ENCODE measurements at regions not wholly inside any gene's neighbourhood (a gene's known extent, or its start where the extent isn't known, plus 50 kb on each side); places are given as distances from the start of the nearest gene placed in this dataset.

GRCh38 chr12:78531831-78532458 is 332.6 kb upstream of the SYT1 start:
- Mint-ChIP-seq H3K4me3 (no peak overlapping the region), H3K36me3 (no peaks in the 10 kb centered on the region), H3K27ac (no peak overlapping the region), H3K4me1 (no peaks in the 10 kb centered on the region), H3K9me3 (peaks cover 0 to 12% (median 4%) of the 10 kb centered on the region in 8 donors), H3K27me3 (no peaks in the 10 kb centered on the region)
- Histone ChIP-seq H3K4me1 (ENCODE audit: insufficient read depth, low read length) (no peaks in the 10 kb centered on the region), H3K27ac (ENCODE audit: low read depth, low read length) (no peak overlapping the region), H3K27me3 (ENCODE audit: insufficient read depth, low read length) (no peaks in the 10 kb centered on the region), H3K4me3 (ENCODE audit: low read length in 2 of 2) (no peak overlapping the region), H3K36me3 (ENCODE audit: insufficient read depth, low read length) (no peaks in the 10 kb centered on the region), H3K9me3 (ENCODE audit: control insufficient read depth in 1 of 2, low read length in 2 of 2) (no peaks in the 10 kb centered on the region)
- DNase-seq, result no peak
- intact Hi-C loops (cut with micrococcal nuclease), result no loop called here
- ChIA-PET POLR2A (ENCODE audit: partially characterized antibody) (no interaction called here), CTCF (ENCODE audit: partially characterized antibody) (no interaction called here)

- POLR2A ChIA-PET (ENCODE audit: partially characterized antibody), result no interaction called here
- DNase-seq, result no peak
Observed at GRCh38 chr12:78534311-78534710, 330.3 kb upstream of the SYT1 start.

GRCh38 chr12:78540606-78541336 is 323.8 kb upstream of the SYT1 start:
- Histone ChIP-seq H3K27me3 (ENCODE audit: insufficient read depth, low read length) (no peaks in the 10 kb centered on the region), H3K4me1 (ENCODE audit: insufficient read depth, low read length) (no peaks in the 10 kb centered on the region), H3K36me3 (ENCODE audit: insufficient read depth, low read length) (no peaks in the 10 kb centered on the region), H3K9me3 (ENCODE audit: control insufficient read depth in 1 of 2, low read length in 2 of 2) (no peaks in the 10 kb centered on the region), H3K4me3 (ENCODE audit: low read length in 2 of 2) (no peak overlapping the region), H3K27ac (ENCODE audit: low read depth, low read length) (no peak overlapping the region)
- Mint-ChIP-seq H3K4me1 (no peaks in the 10 kb centered on the region), H3K4me3 (no peak overlapping the region), H3K27me3 (no peaks in the 10 kb centered on the region), H3K9me3 (peaks cover 0 to 13% (median 6%) of the 10 kb centered on the region in 8 donors), H3K27ac (no peak overlapping the region), H3K36me3 (no peaks in the 10 kb centered on the region)
- ChIA-PET POLR2A (ENCODE audit: partially characterized antibody) (no interaction called here), CTCF (ENCODE audit: partially characterized antibody) (no interaction called here)
- no peak for DNase-seq
- intact Hi-C loops (cut with micrococcal nuclease), result no loop called here

More at GRCh38 chr12:78534311-78534710, 330.3 kb upstream of the SYT1 start:
- Histone ChIP-seq H3K4me1 (ENCODE audit: insufficient read depth, low read length) (no peaks in the 10 kb centered on the region), H3K9me3 (ENCODE audit: control insufficient read depth in 1 of 2, low read length in 2 of 2) (no peaks in the 10 kb centered on the region), H3K36me3 (ENCODE audit: insufficient read depth, low read length) (no peaks in the 10 kb centered on the region), H3K4me3 (ENCODE audit: low read length in 2 of 2) (no peak overlapping the region), H3K27ac (ENCODE audit: low read depth, low read length) (no peak overlapping the region), H3K27me3 (ENCODE audit: insufficient read depth, low read length) (no peaks in the 10 kb centered on the region)
- intact Hi-C loops (cut with micrococcal nuclease), result no loop called here
- no peak overlapping the region for H3K4me3 Mint-ChIP-seq
- CTCF ChIA-PET (ENCODE audit: partially characterized antibody), result no interaction called here
- peaks cover 2 to 12% (median 7%) of the 10 kb centered on the region in 8 donors for H3K9me3 Mint-ChIP-seq
- no peak overlapping the region for H3K27ac Mint-ChIP-seq
- H3K4me1 Mint-ChIP-seq, result no peaks in the 10 kb centered on the region
- H3K36me3 Mint-ChIP-seq, result no peaks in the 10 kb centered on the region
- H3K27me3 Mint-ChIP-seq, result no peaks in the 10 kb centered on the region

- H3K27me3 Mint-ChIP-seq, result no peaks in the 10 kb centered on the region
- H3K9me3 ChIP-seq (ENCODE audit: control insufficient read depth in 1 of 2, low read length in 2 of 2), result no peaks in the 10 kb centered on the region
- H3K4me3 Mint-ChIP-seq, result no peak overlapping the region
- no peak overlapping the region for H3K4me3 ChIP-seq (ENCODE audit: low read length in 2 of 2)
- CTCF ChIA-PET (ENCODE audit: partially characterized antibody), result no interaction called here
- no peaks in the 10 kb centered on the region for H3K36me3 ChIP-seq (ENCODE audit: insufficient read depth, low read length)
- no peaks in the 10 kb centered on the region for H3K4me1 Mint-ChIP-seq
- no peak for DNase-seq
- POLR2A ChIA-PET (ENCODE audit: partially characterized antibody), result no interaction called here
- no peak overlapping the region for H3K27ac Mint-ChIP-seq
- intact Hi-C loops (cut with micrococcal nuclease), result no loop called here
- no peaks in the 10 kb centered on the region for H3K4me1 ChIP-seq (ENCODE audit: insufficient read depth, low read length)
- no peaks in the 10 kb centered on the region for H3K27me3 ChIP-seq (ENCODE audit: insufficient read depth, low read length)
- no peak overlapping the region for H3K27ac ChIP-seq (ENCODE audit: low read depth, low read length)
- no peaks in the 10 kb centered on the region for H3K36me3 Mint-ChIP-seq
- H3K9me3 Mint-ChIP-seq, result peaks cover 0 to 13% (median 7%) of the 10 kb centered on the region in 8 donors
Observed at GRCh38 chr12:78550831-78551230, 313.7 kb upstream of the SYT1 start.

GRCh38 chr12:78555802-78556201 is 308.8 kb upstream of the SYT1 start:
- H3K4me1 Mint-ChIP-seq, result no peaks in the 10 kb centered on the region

GRCh38 chr12:78556651-78557050 is 307.9 kb upstream of the SYT1 start:
- Histone ChIP-seq H3K27me3 (ENCODE audit: insufficient read depth, low read length) (no peaks in the 10 kb centered on the region), H3K4me1 (ENCODE audit: insufficient read depth, low read length) (no peaks in the 10 kb centered on the region), H3K27ac (ENCODE audit: low read depth, low read length) (no peak overlapping the region), H3K36me3 (ENCODE audit: insufficient read depth, low read length) (no peaks in the 10 kb centered on the region), H3K9me3 (ENCODE audit: control insufficient read depth in 1 of 2, low read length in 2 of 2) (no peaks in the 10 kb centered on the region), H3K4me3 (ENCODE audit: low read length in 2 of 2) (no peak overlapping the region)
- intact Hi-C loops (cut with micrococcal nuclease), result no loop called here
- POLR2A ChIA-PET (ENCODE audit: partially characterized antibody), result no interaction called here
- Mint-ChIP-seq H3K9me3 (peaks cover 2 to 18% (median 10%) of the 10 kb centered on the region in 8 donors), H3K4me3 (no peak overlapping the region), H3K27ac (no peak overlapping the region), H3K4me1 (no peaks in the 10 kb centered on the region), H3K36me3 (no peaks in the 10 kb centered on the region), H3K27me3 (no peaks in the 10 kb centered on the region)
- CTCF ChIA-PET (ENCODE audit: partially characterized antibody), result no interaction called here
- no peak for DNase-seq

More at GRCh38 chr12:78555802-78556201, 308.8 kb upstream of the SYT1 start:
- no peak overlapping the region for H3K27ac Mint-ChIP-seq
- no peaks in the 10 kb centered on the region for H3K27me3 Mint-ChIP-seq
- ChIA-PET CTCF (ENCODE audit: partially characterized antibody) (no interaction called here), POLR2A (ENCODE audit: partially characterized antibody) (no interaction called here)
- H3K27me3 ChIP-seq (ENCODE audit: insufficient read depth, low read length), result no peaks in the 10 kb centered on the region
- H3K9me3 ChIP-seq (ENCODE audit: control insufficient read depth in 1 of 2, low read length in 2 of 2), result no peaks in the 10 kb centered on the region
- no peak for DNase-seq
- no peak overlapping the region for H3K4me3 Mint-ChIP-seq
- H3K4me3 ChIP-seq (ENCODE audit: low read length in 2 of 2), result no peak overlapping the region
- no peaks in the 10 kb centered on the region for H3K36me3 Mint-ChIP-seq
- no peaks in the 10 kb centered on the region for H3K4me1 ChIP-seq (ENCODE audit: insufficient read depth, low read length)
- H3K36me3 ChIP-seq (ENCODE audit: insufficient read depth, low read length), result no peaks in the 10 kb centered on the region
- H3K27ac ChIP-seq (ENCODE audit: low read depth, low read length), result no peak overlapping the region
- intact Hi-C loops (cut with micrococcal nuclease), result no loop called here
- peaks cover 2 to 18% (median 10%) of the 10 kb centered on the region in 8 donors for H3K9me3 Mint-ChIP-seq

- ChIA-PET POLR2A (ENCODE audit: partially characterized antibody) (no interaction called here), CTCF (ENCODE audit: partially characterized antibody) (no interaction called here)
- no peaks in the 10 kb centered on the region for H3K27me3 ChIP-seq (ENCODE audit: insufficient read depth, low read length)
- H3K27ac ChIP-seq (ENCODE audit: low read depth, low read length), result no peak overlapping the region
- H3K4me3 ChIP-seq (ENCODE audit: low read length in 2 of 2), result no peak overlapping the region
- H3K36me3 ChIP-seq (ENCODE audit: insufficient read depth, low read length), result no peaks in the 10 kb centered on the region
- DNase-seq, result no peak
- no peak overlapping the region for H3K27ac Mint-ChIP-seq
- no peaks in the 10 kb centered on the region for H3K4me1 Mint-ChIP-seq
- intact Hi-C loops (cut with micrococcal nuclease), result no loop called here
- H3K4me1 ChIP-seq (ENCODE audit: insufficient read depth, low read length), result no peaks in the 10 kb centered on the region
- no peaks in the 10 kb centered on the region for H3K9me3 ChIP-seq (ENCODE audit: control insufficient read depth in 1 of 2, low read length in 2 of 2)
- H3K27me3 Mint-ChIP-seq, result no peaks in the 10 kb centered on the region
- H3K4me3 Mint-ChIP-seq, result no peak overlapping the region
- no peaks in the 10 kb centered on the region for H3K36me3 Mint-ChIP-seq
- peaks cover 0 to 22% (median 9%) of the 10 kb centered on the region in 8 donors for H3K9me3 Mint-ChIP-seq
Observed at GRCh38 chr12:78559416-78559815, 305.2 kb upstream of the SYT1 start.
